A549 (cell line): ENCODE measurements at regions not wholly inside any gene's neighbourhood (a gene's known extent, or its start where the extent isn't known, plus 50 kb on each side); places are given as distances from the start of the nearest gene placed in this dataset.

ENCODE experiments used
- ATAC-seq, 2 experiments: fragments of 200-7000 bp in 1 of 2; fragments of >200 bp in 1 of 2; cut with Nextera tagmentation in 1 of 2; cut with Tn5 transposase in 1 of 2; 3 replicates each; pipeline versions ENCODE4 v1.8.0 to v1.9.1; 2018 to 2020; ENCODE audit warnings: mild to moderate bottlenecking in 1 of 2, moderate library complexity in 1 of 2
- CTCF ChIA-PET: fragments of 300-600 bp; sonication (Branson Sonifier 250); formaldehyde crosslinking; extraction: SDS; loops from one replicate; lab custom pipeline; 2021; ENCODE audit warnings: antibody characterized with exemption, inconsistent platforms; lab: Yijun Ruan, JAX
- POLR2A ChIA-PET: fragments of 350-600 bp; formaldehyde crosslinking; extraction: SDS; loops from one replicate; lab custom pipeline; 2021; ENCODE audit warnings: antibody characterized with exemption, inconsistent platforms; lab: Yijun Ruan, JAX
- DNase-seq, 2 experiments: peaks; one replicate each; pipeline versions ENCODE4 v3.0.0 to v3.0.0-alpha.2; 2011 to 2016; ENCODE audit warnings: low read depth in 1 of 2, low spot score in 1 of 2
- FAIRE-seq: peaks from 2 replicates; lab custom pipeline; 2011; peaks lifted over from hg19 to GRCh38; lab: Jason Lieb, UNC
- H3K27ac ChIP-seq, 2 experiments: fragments of >200 bp; sonication (Bioruptor Twin); formaldehyde crosslinking; 3 replicates each; pipeline ENCODE4 v1.5.1; 2016 to 2017
- H3K4me1 ChIP-seq: fragments of >200 bp; sonication (Bioruptor Twin); formaldehyde crosslinking; 3 replicates; pipeline ENCODE4 v1.6.1; 2016
- H3K4me2 ChIP-seq: fragments of >200 bp; sonication (Bioruptor Twin); formaldehyde crosslinking; 3 replicates; pipeline ENCODE4 v1.6.1; 2016
- H3K4me3 ChIP-seq: fragments of >200 bp; sonication (Bioruptor Twin); formaldehyde crosslinking; 3 replicates; pipeline ENCODE4 v1.5.1; 2016
- H3K9me3 ChIP-seq: fragments of >200 bp; sonication (Bioruptor Twin); formaldehyde crosslinking; 3 replicates; pipeline ENCODE4 v1.6.1; 2016
- EHMT2 ChIP-seq: fragments of 200-600 bp; sonication (generic); IDR thresholded peaks from 2 replicates; pipeline ENCODE4 v1.6.1; 2016; ENCODE audit warnings: antibody characterized with exemption, low read depth, mild to moderate bottlenecking, moderate library complexity
- EP300 ChIP-seq, 2 experiments: fragments of >200 bp; sonication (Bioruptor Twin); formaldehyde crosslinking; IDR thresholded peaks; 2 replicates in 1 of 2; 3 replicates in 1 of 2; pipeline ENCODE4 v1.6.1; 2016 to 2017
- FOSL2 ChIP-seq, 2 experiments: fragments of 450-650 bp in 1 of 2; fragments of >200 bp in 1 of 2; sonication (Bioruptor Twin) in 1 of 2; formaldehyde crosslinking; IDR thresholded peaks; 2 replicates each; pipeline versions ENCODE4 v1.5.0 to v1.6.1; 2016 to 2020; ENCODE audit warnings: mild to moderate bottlenecking in 1 of 2, moderate library complexity in 1 of 2
- HEYL ChIP-seq: fragments of 250-450 bp; sonication (Bioruptor Pico); IDR thresholded peaks from 2 replicates; pipeline ENCODE4 v1.8.0; 2021; ENCODE audit warnings: mild to moderate bottlenecking, moderate library complexity
- HOXA7 ChIP-seq: fragments of 250-450 bp; sonication (Bioruptor Pico); IDR thresholded peaks from 2 replicates; pipeline ENCODE4 v1.5.0; 2020; ENCODE audit warnings: mild to moderate bottlenecking, moderate library complexity
- JUN ChIP-seq, 2 experiments: fragments of >200 bp; sonication (Bioruptor Twin); formaldehyde crosslinking; IDR thresholded peaks; 2 replicates in 1 of 2; 3 replicates in 1 of 2; pipeline ENCODE4 v1.6.1; 2016 to 2017
- JUNB ChIP-seq: fragments of >200 bp; sonication (Bioruptor Twin); formaldehyde crosslinking; IDR thresholded peaks from 2 replicates; pipeline ENCODE4 v1.6.1; 2016
- KDM5A ChIP-seq: fragments of 200-600 bp; sonication (generic); IDR thresholded peaks from 2 replicates; pipeline ENCODE4 v1.6.1; 2016; ENCODE audit warnings: antibody characterized with exemption, mild to moderate bottlenecking
- MAZ ChIP-seq: fragments of 150-350 bp; IDR thresholded peaks from 2 replicates; pipeline ENCODE4 v1.6.1; 2014; ENCODE audit warnings: antibody characterized with exemption, low read depth, low read length, borderline replicate concordance
- MYC ChIP-seq: IDR thresholded peaks from 2 replicates; pipeline ENCODE4 v1.6.1; 2012; ENCODE audit warnings: mild to moderate bottlenecking, inconsistent platforms, low read length, improper control_type of control experiment, borderline replicate concordance
- NFE2L2 ChIP-seq: fragments of 150-350 bp; conservative IDR thresholded peaks from 2 replicates; pipeline ENCODE4 v1.6.1; 2014; ENCODE audit warnings: low read length
- NPAS2 ChIP-seq: fragments of 250-450 bp; sonication (Bioruptor Pico); IDR thresholded peaks from 2 replicates; pipeline ENCODE4 v1.8.0; 2022; ENCODE audit warnings: mild to moderate bottlenecking, moderate library complexity, borderline replicate concordance
- NR3C1 ChIP-seq: fragments of >200 bp; sonication (Bioruptor Twin); formaldehyde crosslinking; IDR thresholded peaks from 3 replicates; pipeline ENCODE4 v1.6.1; 2017
- POLR2AphosphoS2 ChIP-seq: conservative IDR thresholded peaks from 2 replicates; pipeline ENCODE4 v1.6.1; 2012; ENCODE audit warnings: low read length, improper control_type of control experiment, inconsistent platforms
- RAD21 ChIP-seq, 2 experiments: fragments of >200 bp in 1 of 2; sonication (Bioruptor Twin) in 1 of 2; formaldehyde crosslinking in 1 of 2; IDR thresholded peaks in 1 of 2; conservative IDR thresholded peaks in 1 of 2; 2 replicates in 1 of 2; 3 replicates in 1 of 2; pipeline ENCODE4 v1.6.1; 2012 to 2018; ENCODE audit warnings: inconsistent platforms in 1 of 2
- RCOR1 ChIP-seq: fragments of 150-350 bp; IDR thresholded peaks from 2 replicates; pipeline ENCODE4 v1.6.1; 2014; ENCODE audit warnings: antibody characterized with exemption, low read length, low read depth
- SREBF2 ChIP-seq: fragments of 450-650 bp; IDR thresholded peaks from 2 replicates; pipeline ENCODE4 v1.6.1; 2014; ENCODE audit warnings: mild to moderate bottlenecking, moderate library complexity
- TP53 ChIP-seq: fragments of 250-450 bp; sonication (Bioruptor Pico); IDR thresholded peaks from 2 replicates; pipeline ENCODE4 v1.5.0; 2021; ENCODE audit warnings: mild to moderate bottlenecking, moderate library complexity
- WGBS: methylation state at CpG from one replicate; pipeline ENCODE4 v1.1.6; 2017; ENCODE audit errors: missing lambda C conversion rate; 5-methylcytosine and 5-hydroxymethylcytosine counted together
- TF ChIP-seq, protein P1 (sequence below): fragments of 450-650 bp; IDR thresholded peaks from 2 replicates; pipeline ENCODE4 v1.6.1; 2014; ENCODE audit warnings: antibody characterized with exemption
- TF ChIP-seq, protein P2 (sequence below): fragments of >200 bp; sonication (Bioruptor Twin); formaldehyde crosslinking; IDR thresholded peaks from 2 replicates; pipeline ENCODE4 v1.6.1; 2016
- TF ChIP-seq, protein P3 (sequence below): fragments of 200-600 bp; sonication (generic); IDR thresholded peaks from 2 replicates; pipeline ENCODE4 v1.6.1; 2016; ENCODE audit warnings: antibody characterized with exemption, mild to moderate bottlenecking, moderate library complexity

DNA sequence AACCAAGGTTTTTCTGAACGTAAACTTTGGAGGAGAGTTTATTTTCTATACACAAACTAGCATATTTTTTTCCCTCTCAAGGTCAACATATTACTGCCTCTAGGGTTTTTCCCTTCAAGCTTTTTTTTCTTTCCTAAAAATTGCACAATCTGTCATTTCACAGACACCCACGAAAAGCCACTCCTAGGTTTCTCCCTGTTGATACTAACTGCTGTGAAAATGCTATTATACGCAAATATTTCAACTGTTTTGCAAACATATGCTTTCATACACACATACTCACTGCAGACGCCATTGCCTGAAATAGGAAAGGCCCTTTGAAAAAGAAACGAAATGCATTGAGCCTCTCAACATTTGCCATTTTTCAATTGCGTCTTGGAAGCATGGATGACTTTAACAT, 333.0 kb downstream of the CD83 start:
- Histone ChIP-seq H3K4me1 (no peaks in the 10 kb centered on the region), H3K4me3 (no peak overlapping the region), H3K4me2 (no peak overlapping the region), H3K27ac (no peak overlapping the region)
- FAIRE-seq (no peak), DNase-seq (no peak)
- 76% methylated on average over 6 of the region's 6 CpGs for WGBS
- POLR2A ChIA-PET, result no interaction called here
- CTCF ChIA-PET, result interaction anchor here (0.7 kb wide), 1 partner anchor 233 kb away, joined by 4 read pairs; no protein-coding TSS in a partner anchor
- TF ChIP-seq RAD21 (conservative IDR thresholded peaks at IDR 0.05 in 1 of 2, IDR thresholded peaks at IDR 0.05 in 1 of 2), result no peak
- TF ChIP-seq, all 56 proteins: peak for 0
- H3K9me3 ChIP-seq, result no peaks in the 10 kb centered on the region
- ATAC-seq, result no peak

DNA sequence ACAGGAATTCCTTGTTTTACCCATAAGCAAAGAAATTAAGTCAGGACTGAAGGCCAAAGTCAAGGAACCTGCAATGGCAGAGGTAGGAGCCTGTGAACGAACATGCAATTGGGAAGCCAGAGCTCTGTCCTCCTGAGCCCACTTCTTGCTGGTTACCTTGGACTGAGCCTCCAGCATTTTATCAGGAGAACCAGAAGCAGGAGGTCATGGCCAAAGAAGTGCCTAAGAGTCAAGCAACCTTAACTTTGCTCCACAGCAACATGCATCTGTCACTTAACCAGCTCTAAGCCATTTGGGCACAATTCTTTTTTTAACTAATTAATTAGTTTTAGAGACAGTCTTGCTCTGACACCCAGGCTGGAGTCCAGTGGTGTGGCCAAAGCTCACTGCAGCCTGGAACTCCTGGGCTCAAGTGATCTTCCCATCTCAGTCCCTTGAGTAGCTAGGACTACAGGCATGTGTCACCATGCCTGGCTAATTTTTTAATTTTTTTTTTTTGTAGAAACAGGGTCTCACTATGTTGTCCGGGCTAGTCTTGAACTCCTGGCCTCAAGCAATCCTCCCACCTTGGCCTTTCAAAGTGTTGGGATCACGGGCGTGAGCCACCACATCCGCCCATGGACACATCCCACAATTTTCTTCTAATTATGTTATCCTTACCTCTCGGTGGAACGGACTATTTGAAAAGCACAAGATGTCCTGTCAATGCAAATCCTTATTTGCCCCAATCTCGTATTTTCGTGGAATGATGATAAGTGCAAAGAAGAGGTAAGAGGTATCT, 334.2 kb downstream of the CD83 start:
- CTCF ChIA-PET, result interaction anchor here (0.7 kb wide), 1 partner anchor 423 kb away, joined by 3 read pairs; no protein-coding TSS in a partner anchor
- Histone ChIP-seq H3K4me1 (no peaks in the 10 kb centered on the region), H3K9me3 (no peaks in the 10 kb centered on the region), H3K4me2 (no peak overlapping the region)
- ATAC-seq, result no peak
- POLR2A ChIA-PET, result no interaction called here
- DNase-seq, result no peak
- WGBS, result 89% methylated on average over 9 of the region's 9 CpGs
- TF ChIP-seq POLR2AphosphoS2 (no peak), MAZ (no peak), HEYL (CRISPR knock-in tag) (no peak), TP53 (CRISPR knock-in tag) (no peak), HOXA7 (CRISPR knock-in tag) (no peak), NFE2L2 (no peak), FOSL2 (IDR thresholded peaks at IDR 0.05) (no peak), FOSL2 (CRISPR knock-in tag; IDR thresholded peaks at IDR 0.05) (no peak), RCOR1 (no peak), JUNB (no peak), MYC (no peak), SREBF2 (no peak), EHMT2 (no peak), NPAS2 (no peak), JUN (IDR thresholded peaks at IDR 0.05) (no peak), EP300 (IDR thresholded peaks at IDR 0.05) (no peak), KDM5A (no peak), NR3C1 (no peak)
- TF ChIP-seq, protein P1, sequence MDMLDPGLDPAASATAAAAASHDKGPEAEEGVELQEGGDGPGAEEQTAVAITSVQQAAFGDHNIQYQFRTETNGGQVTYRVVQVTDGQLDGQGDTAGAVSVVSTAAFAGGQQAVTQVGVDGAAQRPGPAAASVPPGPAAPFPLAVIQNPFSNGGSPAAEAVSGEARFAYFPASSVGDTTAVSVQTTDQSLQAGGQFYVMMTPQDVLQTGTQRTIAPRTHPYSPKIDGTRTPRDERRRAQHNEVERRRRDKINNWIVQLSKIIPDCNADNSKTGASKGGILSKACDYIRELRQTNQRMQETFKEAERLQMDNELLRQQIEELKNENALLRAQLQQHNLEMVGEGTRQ, result no peak
- TF ChIP-seq, protein P2, sequence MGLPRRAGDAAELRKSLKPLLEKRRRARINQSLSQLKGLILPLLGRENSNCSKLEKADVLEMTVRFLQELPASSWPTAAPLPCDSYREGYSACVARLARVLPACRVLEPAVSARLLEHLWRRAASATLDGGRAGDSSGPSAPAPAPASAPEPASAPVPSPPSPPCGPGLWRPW, result no peak
- TF ChIP-seq, protein P3, sequence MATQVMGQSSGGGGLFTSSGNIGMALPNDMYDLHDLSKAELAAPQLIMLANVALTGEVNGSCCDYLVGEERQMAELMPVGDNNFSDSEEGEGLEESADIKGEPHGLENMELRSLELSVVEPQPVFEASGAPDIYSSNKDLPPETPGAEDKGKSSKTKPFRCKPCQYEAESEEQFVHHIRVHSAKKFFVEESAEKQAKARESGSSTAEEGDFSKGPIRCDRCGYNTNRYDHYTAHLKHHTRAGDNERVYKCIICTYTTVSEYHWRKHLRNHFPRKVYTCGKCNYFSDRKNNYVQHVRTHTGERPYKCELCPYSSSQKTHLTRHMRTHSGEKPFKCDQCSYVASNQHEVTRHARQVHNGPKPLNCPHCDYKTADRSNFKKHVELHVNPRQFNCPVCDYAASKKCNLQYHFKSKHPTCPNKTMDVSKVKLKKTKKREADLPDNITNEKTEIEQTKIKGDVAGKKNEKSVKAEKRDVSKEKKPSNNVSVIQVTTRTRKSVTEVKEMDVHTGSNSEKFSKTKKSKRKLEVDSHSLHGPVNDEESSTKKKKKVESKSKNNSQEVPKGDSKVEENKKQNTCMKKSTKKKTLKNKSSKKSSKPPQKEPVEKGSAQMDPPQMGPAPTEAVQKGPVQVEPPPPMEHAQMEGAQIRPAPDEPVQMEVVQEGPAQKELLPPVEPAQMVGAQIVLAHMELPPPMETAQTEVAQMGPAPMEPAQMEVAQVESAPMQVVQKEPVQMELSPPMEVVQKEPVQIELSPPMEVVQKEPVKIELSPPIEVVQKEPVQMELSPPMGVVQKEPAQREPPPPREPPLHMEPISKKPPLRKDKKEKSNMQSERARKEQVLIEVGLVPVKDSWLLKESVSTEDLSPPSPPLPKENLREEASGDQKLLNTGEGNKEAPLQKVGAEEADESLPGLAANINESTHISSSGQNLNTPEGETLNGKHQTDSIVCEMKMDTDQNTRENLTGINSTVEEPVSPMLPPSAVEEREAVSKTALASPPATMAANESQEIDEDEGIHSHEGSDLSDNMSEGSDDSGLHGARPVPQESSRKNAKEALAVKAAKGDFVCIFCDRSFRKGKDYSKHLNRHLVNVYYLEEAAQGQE, result no peak
- TF ChIP-seq, all 56 proteins: peak for 0
- no peak overlapping the region for H3K4me3 ChIP-seq
- FAIRE-seq, result no peak
- no peak overlapping the region for H3K27ac ChIP-seq
